ENCODE measurements at regions not wholly inside any gene's neighbourhood (a gene's known extent, or its start where the extent isn't known, plus 50 kb on each side); places are given as distances from the start of the nearest gene placed in this dataset.

DNA sequence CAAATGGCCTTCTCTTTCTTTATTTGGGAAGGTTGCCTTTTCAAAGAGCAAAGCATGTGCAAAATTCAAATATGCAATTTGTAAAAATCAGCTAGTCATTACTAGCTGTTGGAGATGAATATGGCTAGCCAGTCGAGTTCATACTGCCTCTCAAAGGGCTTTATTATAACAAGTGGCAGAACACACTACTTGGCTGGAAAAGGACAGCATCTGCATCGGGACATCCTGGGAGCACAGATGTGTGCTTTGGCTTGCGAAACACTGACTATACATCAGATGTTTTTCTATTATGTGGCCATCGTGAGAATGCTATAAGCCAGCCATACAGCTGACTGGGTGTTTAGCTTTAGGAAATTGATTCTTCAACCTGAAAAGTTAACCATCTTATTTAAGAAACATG lies 424.2 kb downstream of the KCTD12 start:
- DNase-seq (ENCODE audit: low spot score) = no peak
- intact Hi-C loops (cut with micrococcal nuclease; ENCODE audit: unreplicated experiment) = no loop called here
- TF ChIP-seq, protein P1, sequence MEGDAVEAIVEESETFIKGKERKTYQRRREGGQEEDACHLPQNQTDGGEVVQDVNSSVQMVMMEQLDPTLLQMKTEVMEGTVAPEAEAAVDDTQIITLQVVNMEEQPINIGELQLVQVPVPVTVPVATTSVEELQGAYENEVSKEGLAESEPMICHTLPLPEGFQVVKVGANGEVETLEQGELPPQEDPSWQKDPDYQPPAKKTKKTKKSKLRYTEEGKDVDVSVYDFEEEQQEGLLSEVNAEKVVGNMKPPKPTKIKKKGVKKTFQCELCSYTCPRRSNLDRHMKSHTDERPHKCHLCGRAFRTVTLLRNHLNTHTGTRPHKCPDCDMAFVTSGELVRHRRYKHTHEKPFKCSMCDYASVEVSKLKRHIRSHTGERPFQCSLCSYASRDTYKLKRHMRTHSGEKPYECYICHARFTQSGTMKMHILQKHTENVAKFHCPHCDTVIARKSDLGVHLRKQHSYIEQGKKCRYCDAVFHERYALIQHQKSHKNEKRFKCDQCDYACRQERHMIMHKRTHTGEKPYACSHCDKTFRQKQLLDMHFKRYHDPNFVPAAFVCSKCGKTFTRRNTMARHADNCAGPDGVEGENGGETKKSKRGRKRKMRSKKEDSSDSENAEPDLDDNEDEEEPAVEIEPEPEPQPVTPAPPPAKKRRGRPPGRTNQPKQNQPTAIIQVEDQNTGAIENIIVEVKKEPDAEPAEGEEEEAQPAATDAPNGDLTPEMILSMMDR (conservative IDR thresholded peaks at IDR 0.05; ENCODE audit: low read depth, low read length) = no peak
- TF ChIP-seq EZH2 (IDR thresholded peaks at IDR 0.05; ENCODE audit: borderline replicate concordance, low read depth, low read length, poor library complexity, severe bottlenecking) = no peak
- CTCF ChIA-PET = no interaction called here
- H3K36me3 ChIP-seq (ENCODE audit: insufficient read depth, low read length, poor library complexity, severe bottlenecking) = no peaks in the 10 kb centered on the region
- no peak overlapping the region for H3K4me3 ChIP-seq (ENCODE audit: low read depth, low read length, poor library complexity, severe bottlenecking)
- BruUV-seq (replicated peaks) = no TSS peak
- POLR2A ChIA-PET (ENCODE audit: low non-redundant PET) = interaction anchor here (0.6 kb wide), 1 partner anchor 555 kb away, joined by 3 read pairs; no protein-coding TSS in a partner anchor
- no peaks in the 10 kb centered on the region for H3K9me3 ChIP-seq (ENCODE audit: low read depth, low read length, poor library complexity, severe bottlenecking)
- no peaks in the 10 kb centered on the region for H3K4me1 ChIP-seq (ENCODE audit: insufficient read depth, low read length, poor library complexity, severe bottlenecking)
- H3K27ac ChIP-seq (ENCODE audit: low read depth, low read length, poor library complexity, severe bottlenecking) = no peak overlapping the region
- peaks cover under 1% of the 10 kb centered on the region for H3K27me3 ChIP-seq (replicated peaks; ENCODE audit: insufficient read depth, low read depth, low read length, poor library complexity)

DNA sequence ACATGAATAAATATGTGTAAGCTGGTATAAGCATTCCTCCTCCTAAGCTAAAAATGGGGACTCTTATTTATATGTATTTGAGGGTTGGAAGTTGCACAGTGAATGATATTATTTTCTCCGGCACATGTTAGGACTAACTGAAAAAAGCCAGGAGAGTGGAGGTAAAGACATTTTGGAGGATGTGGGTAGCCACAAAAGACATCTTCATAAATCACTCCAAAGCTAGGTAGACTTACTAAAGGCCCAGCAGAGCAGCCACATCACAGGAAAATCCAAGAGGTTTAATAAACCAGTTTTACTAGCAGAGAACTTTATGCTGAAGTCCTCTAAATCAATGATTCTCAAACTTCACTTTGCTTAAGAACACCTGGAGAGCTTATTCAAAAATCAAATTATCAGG lies 424.7 kb downstream of the KCTD12 start:
- ChIA-PET POLR2A (ENCODE audit: low non-redundant PET) (no interaction called here), CTCF (interaction anchor here (0.6 kb wide), 1 partner anchor 393 kb away, joined by 4 read pairs; no protein-coding TSS in a partner anchor)
- Histone ChIP-seq H3K36me3 (ENCODE audit: insufficient read depth, low read length, poor library complexity, severe bottlenecking) (no peaks in the 10 kb centered on the region), H3K27ac (ENCODE audit: low read depth, low read length, poor library complexity, severe bottlenecking) (no peak overlapping the region), H3K9me3 (ENCODE audit: low read depth, low read length, poor library complexity, severe bottlenecking) (no peaks in the 10 kb centered on the region), H3K4me3 (ENCODE audit: low read depth, low read length, poor library complexity, severe bottlenecking) (no peak overlapping the region), H3K27me3 (replicated peaks; ENCODE audit: insufficient read depth, low read depth, low read length, poor library complexity) (no peaks in the 10 kb centered on the region), H3K4me1 (ENCODE audit: insufficient read depth, low read length, poor library complexity, severe bottlenecking) (no peaks in the 10 kb centered on the region)
- no peak for DNase-seq (ENCODE audit: low spot score)
- intact Hi-C loops (cut with micrococcal nuclease; ENCODE audit: unreplicated experiment) = no loop called here
- TF ChIP-seq, protein P1 (conservative IDR thresholded peaks at IDR 0.05; ENCODE audit: low read depth, low read length) = no peak
- no peak for TF ChIP-seq EZH2 (IDR thresholded peaks at IDR 0.05; ENCODE audit: borderline replicate concordance, low read depth, low read length, poor library complexity, severe bottlenecking)
- no TSS peak for BruUV-seq (replicated peaks)

DNA sequence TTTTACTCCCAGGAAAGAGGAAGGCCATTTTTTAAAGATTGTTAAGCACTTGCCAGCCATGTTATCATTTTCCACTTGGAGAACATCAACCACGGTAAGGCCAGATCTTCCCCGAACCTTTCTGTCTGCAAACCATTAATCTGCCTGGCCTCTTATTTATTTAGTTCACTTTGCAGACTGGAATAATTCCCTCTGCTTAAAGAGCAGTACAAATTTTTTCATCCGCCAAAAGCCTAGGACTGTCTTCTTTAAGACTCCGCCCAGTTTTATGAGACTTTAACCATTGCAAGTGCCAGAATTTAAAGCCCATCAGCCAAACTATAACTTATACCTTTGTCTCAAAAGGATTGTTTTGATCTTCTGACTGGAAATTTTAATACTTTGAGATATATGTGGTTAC lies 426.3 kb downstream of the KCTD12 start:
- POLR2A ChIA-PET (ENCODE audit: low non-redundant PET) = no interaction called here
- Histone ChIP-seq H3K9me3 (ENCODE audit: low read depth, low read length, poor library complexity, severe bottlenecking) (no peaks in the 10 kb centered on the region), H3K4me1 (ENCODE audit: insufficient read depth, low read length, poor library complexity, severe bottlenecking) (no peaks in the 10 kb centered on the region), H3K27me3 (replicated peaks; ENCODE audit: insufficient read depth, low read depth, low read length, poor library complexity) (no peaks in the 10 kb centered on the region), H3K4me3 (ENCODE audit: low read depth, low read length, poor library complexity, severe bottlenecking) (no peak overlapping the region), H3K36me3 (ENCODE audit: insufficient read depth, low read length, poor library complexity, severe bottlenecking) (no peaks in the 10 kb centered on the region), H3K27ac (ENCODE audit: low read depth, low read length, poor library complexity, severe bottlenecking) (no peak overlapping the region)
- TF ChIP-seq, protein P1 (conservative IDR thresholded peaks at IDR 0.05; ENCODE audit: low read depth, low read length) = no peak
- no peak for TF ChIP-seq EZH2 (IDR thresholded peaks at IDR 0.05; ENCODE audit: borderline replicate concordance, low read depth, low read length, poor library complexity, severe bottlenecking)
- CTCF ChIA-PET = no interaction called here
- BruUV-seq (replicated peaks) = no TSS peak
- intact Hi-C loops (cut with micrococcal nuclease; ENCODE audit: unreplicated experiment) = no loop called here
- no peak for DNase-seq (ENCODE audit: low spot score)

Data from A673 (cell line).